HepG2 (cell line): ENCODE measurements at regions not wholly inside any gene's neighbourhood (a gene's known extent, or its start where the extent isn't known, plus 50 kb on each side); places are given as distances from the start of the nearest gene placed in this dataset.

Source experiments
- ATAC-seq: fragments of 200-7000 bp; cut with Tn5 transposase; 3 replicates; pipeline ENCODE4 v1.9.1; 2020; ENCODE audit warnings: mild to moderate bottlenecking, moderate library complexity
- BruUV-seq: library from RNA; stranded (reverse); fragments of 400-500 nt; replicated peaks from 2 replicates; lab custom pipeline; 2021; lab: Mats Ljungman, UMichigan
- CTCF ChIA-PET: fragments of 300-600 bp; formaldehyde crosslinking; extraction: SDS; loops from one replicate; lab custom pipeline; 2021; ENCODE audit warnings: low total read pairs, inconsistent platforms, low intra/inter-chr PET ratio; lab: Yijun Ruan, JAX
- POLR2A ChIA-PET: fragments of 350-600 bp; sonication (Branson Sonifier 250); formaldehyde crosslinking; loops from one replicate; lab custom pipeline; 2020; ENCODE audit warnings: antibody characterized with exemption, inconsistent platforms; lab: Yijun Ruan, JAX
- DNase-seq: peaks from one replicate; pipeline ENCODE4 v3.0.0-alpha.2; 2015; ENCODE audit warnings: low spot score
- FAIRE-seq: peaks from 3 replicates; lab custom pipeline; 2011; peaks lifted over from hg19 to GRCh38; lab: Jason Lieb, UNC
- H2AFZ ChIP-seq: one replicate; pipeline ENCODE4 v1.6.1; 2011; ENCODE audit warnings: low read length, inconsistent platforms
- H3K27ac ChIP-seq: fragments of 300-600 bp; 3 replicates; pipeline ENCODE4 v1.8.0; 2011; ENCODE audit warnings: mixed run types, mild to moderate bottlenecking, mixed read lengths, low read length, inconsistent platforms; ENCODE audit not compliant: insufficient read depth; ENCODE audit errors: extremely low read length
- H3K27me3 ChIP-seq, 2 experiments: fragments of 200-600 bp in 1 of 2; 2 replicates in 1 of 2; 3 replicates in 1 of 2; pipeline versions ENCODE4 v1.6.0 to v1.8.0; 2011; ENCODE audit warnings: low read length in 2 of 2, mild to moderate bottlenecking in 2 of 2, moderate library complexity in 2 of 2, inconsistent platforms in 1 of 2; ENCODE audit not compliant: insufficient read depth in 2 of 2, control insufficient read depth in 1 of 2
- H3K36me3 ChIP-seq, 2 experiments: fragments of 200-600 bp in 1 of 2; replicated peaks in 1 of 2; 2 replicates in 1 of 2; 3 replicates in 1 of 2; pipeline versions ENCODE4 v1.5.1 to v1.8.0; 2011; ENCODE audit warnings: low read length in 2 of 2, inconsistent platforms in 1 of 2; ENCODE audit not compliant: insufficient read depth in 2 of 2, control insufficient read depth in 1 of 2
- H3K4me1 ChIP-seq: 2 replicates; pipeline ENCODE4 v1.5.1; 2012; ENCODE audit warnings: low read length, inconsistent platforms; ENCODE audit not compliant: insufficient read depth
- H3K4me2 ChIP-seq: 2 replicates; pipeline ENCODE4 v1.6.0; 2011; ENCODE audit warnings: low read depth, low read length, inconsistent platforms
- H3K4me3 ChIP-seq, 3 experiments: fragments of 200-600 bp in 1 of 3; sonication (generic), shearing (Covaris generic) in 1 of 3; replicated peaks in 1 of 3; 2 replicates each; pipeline ENCODE4 v1.5.1; 2011 to 2016; ENCODE audit warnings: low read length in 3 of 3, inconsistent platforms in 2 of 3, low read depth in 2 of 3, mild to moderate bottlenecking in 2 of 3, control low read depth in 1 of 3, mixed read lengths in 1 of 3; ENCODE audit not compliant: insufficient read depth in 1 of 3
- H3K79me2 ChIP-seq: one replicate; pipeline ENCODE4 v1.6.1; 2011; ENCODE audit warnings: low read length, inconsistent platforms; ENCODE audit not compliant: insufficient read depth
- H3K9ac ChIP-seq: 2 replicates; pipeline ENCODE4 v1.6.0; 2011; ENCODE audit warnings: mild to moderate bottlenecking, low read depth, low read length, inconsistent platforms; ENCODE audit not compliant: insufficient read depth
- H3K9me3 ChIP-seq: 2 replicates; pipeline ENCODE4 v1.5.1; 2012; ENCODE audit warnings: mild to moderate bottlenecking, low read length
- H4K20me1 ChIP-seq: 2 replicates; pipeline ENCODE4 v1.6.0; 2011; ENCODE audit warnings: inconsistent platforms, mild to moderate bottlenecking, low read length, moderate library complexity; ENCODE audit not compliant: insufficient read depth
- CEBPB ChIP-seq: IDR thresholded peaks from 2 replicates; pipeline ENCODE4 v1.6.1; 2011; ENCODE audit warnings: low read depth, low read length, improper control_type of control experiment, borderline replicate concordance
- KLF12 ChIP-seq: sonication (generic); formaldehyde crosslinking; IDR thresholded peaks from 2 replicates; pipeline ENCODE4 v1.4.0; 2020; ENCODE audit warnings: missing genetic modification reagents, borderline replicate concordance
- YEATS4 ChIP-seq: sonication (generic); formaldehyde crosslinking; IDR thresholded peaks from 2 replicates; pipeline ENCODE4 v1.4.0; 2020; ENCODE audit warnings: missing genetic modification reagents, borderline replicate concordance
- ZNF879 ChIP-seq: sonication (generic); formaldehyde crosslinking; IDR thresholded peaks from 2 replicates; pipeline ENCODE4 v1.8.1; 2023; ENCODE audit warnings: missing genetic modification reagents
- WGBS: methylation state at CpG from one replicate; pipeline ENCODE4 v1.1.6; 2017; ENCODE audit warnings: low lambda C conversion rate; 5-methylcytosine and 5-hydroxymethylcytosine counted together
- in situ Hi-C: cut with HindIII; loops from 2 replicates; pipeline ENCODE4 v1.10.0; 2017; ENCODE audit warnings: low pct_unique_long_range_greater_than_20kb; ENCODE audit not compliant: extremely low pct_ligation_motif_present
- intact Hi-C: fragments of 100-400 bp; cut with micrococcal nuclease; formaldehyde crosslinking; loops from one replicate; pipeline ENCODE4 v1.10.0; 2022; ENCODE audit not compliant: unreplicated experiment

DNA sequence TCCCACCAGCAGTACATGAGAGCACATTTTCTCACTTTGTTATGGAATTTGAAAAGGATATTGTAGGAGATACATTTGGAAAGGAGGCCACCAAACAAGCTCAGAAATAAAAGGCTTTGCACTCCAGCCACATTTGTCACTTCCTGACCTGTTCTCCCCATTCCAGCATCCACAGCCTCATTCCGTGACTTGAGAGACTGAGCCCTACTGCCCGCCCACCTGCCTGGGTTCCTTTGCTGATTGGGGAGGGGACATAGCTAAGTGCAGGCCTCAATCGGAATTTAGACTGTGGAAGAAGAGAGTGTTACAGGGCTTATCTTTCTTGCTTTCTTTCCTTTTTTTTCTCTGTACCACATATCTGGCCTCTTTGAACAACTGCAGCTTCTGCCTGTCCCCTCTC lies 735.4 kb upstream of the TMEM132C start:
- no peaks in the 10 kb centered on the region for H3K79me2 ChIP-seq
- DNase-seq, result no peak
- H3K4me3 ChIP-seq, result no peak overlapping the region
- ChIA-PET CTCF (no interaction called here), POLR2A (no interaction called here)
- ATAC-seq, result no peak
- intact Hi-C loops, result no loop called here
- no peaks in the 10 kb centered on the region for H3K36me3 ChIP-seq
- H3K4me2 ChIP-seq, result no peak overlapping the region
- H3K9me3 ChIP-seq, result peaks cover 64% of the 10 kb centered on the region
- no TSS peak for BruUV-seq
- no peaks in the 10 kb centered on the region for H4K20me1 ChIP-seq
- no peak overlapping the region for H2AFZ ChIP-seq
- no peak for FAIRE-seq
- H3K27me3 ChIP-seq, result no peaks in the 10 kb centered on the region
- TF ChIP-seq KLF12 (CRISPR knock-in tag), result no peak
- no peak for TF ChIP-seq ZNF879 (CRISPR knock-in tag)
- H3K27ac ChIP-seq, result no peak overlapping the region
- no peaks in the 10 kb centered on the region for H3K4me1 ChIP-seq
- H3K9ac ChIP-seq, result no peak overlapping the region
- 6% methylated on average over 2 of the region's 3 CpGs for WGBS
- in situ Hi-C loops, result no loop called here

DNA sequence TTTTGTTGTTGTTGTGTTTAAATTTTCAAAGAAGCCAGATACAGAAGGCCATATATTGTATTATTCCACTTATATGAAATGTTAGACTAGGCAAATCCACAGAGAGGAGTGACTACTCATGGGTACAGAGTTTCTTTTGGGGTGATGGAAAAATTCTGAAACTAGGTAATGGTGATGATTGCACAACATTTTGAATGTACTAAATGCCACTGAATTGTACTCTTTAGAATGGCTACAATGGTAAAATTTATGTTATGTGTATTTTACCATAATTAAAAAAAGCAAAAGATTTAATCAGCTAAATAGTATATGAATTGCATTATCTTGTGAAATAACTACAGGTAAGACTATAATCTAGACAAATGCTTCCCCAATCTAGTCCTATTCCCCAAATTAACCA lies 733.6 kb upstream of the TMEM132C start:
- POLR2A ChIA-PET, result no interaction called here
- TF ChIP-seq CEBPB (peak; percentile 23; the same call in 1 of the 2 replicates), YEATS4 (CRISPR knock-in tag) (no peak)
- TF ChIP-seq, all 625 proteins: peak for 1
- DNase-seq (no peak), FAIRE-seq (no peak), ATAC-seq (no peak)
- peaks cover 48% of the 10 kb centered on the region for H3K9me3 ChIP-seq
- CTCF ChIA-PET, result no interaction called here
- no peak overlapping the region for H3K9ac ChIP-seq
- in situ Hi-C loops, result no loop called here
- BruUV-seq, result no TSS peak
- no peak overlapping the region for H2AFZ ChIP-seq
- intact Hi-C loops, result no loop called here
- H3K27me3 ChIP-seq, result no peaks in the 10 kb centered on the region; a peak in 1 of 5 replicates
- H3K36me3 ChIP-seq, result no peaks in the 10 kb centered on the region
- H3K4me2 ChIP-seq, result no peak overlapping the region
- H3K27ac ChIP-seq, result no peak overlapping the region
- no peaks in the 10 kb centered on the region for H4K20me1 ChIP-seq
- H3K4me3 ChIP-seq, result no peak overlapping the region
- no peaks in the 10 kb centered on the region for H3K79me2 ChIP-seq
- H3K4me1 ChIP-seq, result no peaks in the 10 kb centered on the region
